HEK293 (cell line): ENCODE measurements at regions not wholly inside any gene's neighbourhood (a gene's known extent, or its start where the extent isn't known, plus 50 kb on each side); places are given as distances from the start of the nearest gene placed in this dataset.

ENCODE experiments used
- CTCF ChIA-PET: fragments of 350-600 bp; formaldehyde crosslinking; extraction: SDS; loops from one replicate; lab custom pipeline; 2021; ENCODE audit warnings: antibody characterized with exemption; lab: Yijun Ruan, JAX
- POLR2A ChIA-PET: fragments of 300-600 bp; formaldehyde crosslinking; extraction: SDS; loops from one replicate; lab custom pipeline; 2020; ENCODE audit warnings: antibody characterized with exemption, inconsistent platforms; lab: Yijun Ruan, JAX
- H3K27ac ChIP-seq: fragments of 200-500 bp; sonication (Bioruptor generic); 2 replicates; pipeline ENCODE4 v1.5.1; 2014; ENCODE audit warnings: low read depth, low read length, control low read depth, inconsistent platforms; ENCODE audit errors: extremely low read depth
- H3K36me3 ChIP-seq, 2 experiments: fragments of 200-500 bp in 1 of 2; sonication (Bioruptor generic) in 1 of 2; 1 replicate in 1 of 2; 2 replicates in 1 of 2; pipeline ENCODE4 v1.5.1; 2014 to 2017; ENCODE audit warnings: inconsistent platforms in 2 of 2, low read length in 2 of 2; ENCODE audit not compliant: control insufficient read depth in 2 of 2, insufficient read depth in 1 of 2
- H3K4me1 ChIP-seq: fragments of 200-500 bp; sonication (Bioruptor generic); 2 replicates; pipeline ENCODE4 v1.5.1; 2014; ENCODE audit warnings: mild to moderate bottlenecking, low read length, inconsistent platforms; ENCODE audit not compliant: control insufficient read depth, insufficient read depth
- H3K4me3 ChIP-seq: 2 replicates; pipeline ENCODE4 v1.5.1; 2011; ENCODE audit warnings: low read depth, mild to moderate bottlenecking, control low read depth, low read length, moderate library complexity
- H3K9me3 ChIP-seq: fragments of 200-500 bp; sonication (Bioruptor generic); 2 replicates; pipeline ENCODE4 v1.5.1; 2014; ENCODE audit warnings: low read depth, low read length, inconsistent platforms; ENCODE audit not compliant: control insufficient read depth, insufficient read depth
- AEBP2 ChIP-seq: fragments of 450-650 bp; formaldehyde crosslinking; IDR thresholded peaks from 2 replicates; pipeline ENCODE4 v1.5.1; 2016; ENCODE audit warnings: missing biosample characterization, missing genetic modification characterization, borderline replicate concordance
- MEIS1 ChIP-seq: sonication (generic); formaldehyde crosslinking; IDR thresholded peaks from 2 replicates; pipeline ENCODE4 v1.8.1; 2022; ENCODE audit warnings: missing genetic modification reagents, mild to moderate bottlenecking, borderline replicate concordance
- SCRT1 ChIP-seq: fragments of 450-650 bp; formaldehyde crosslinking; IDR thresholded peaks from 2 replicates; pipeline ENCODE4 v1.5.1; 2016; ENCODE audit warnings: missing biosample characterization, missing genetic modification characterization, borderline replicate concordance
- SCRT2 ChIP-seq: fragments of 450-650 bp; formaldehyde crosslinking; IDR thresholded peaks from 2 replicates; pipeline ENCODE4 v1.5.1; 2016; ENCODE audit warnings: missing biosample characterization, missing genetic modification characterization
- SP3 ChIP-seq: fragments of 450-650 bp; formaldehyde crosslinking; IDR thresholded peaks from 2 replicates; pipeline ENCODE4 v1.5.1; 2016; ENCODE audit warnings: missing biosample characterization, missing genetic modification characterization
- WT1 ChIP-seq: fragments of 450-650 bp; formaldehyde crosslinking; IDR thresholded peaks from 2 replicates; pipeline ENCODE4 v1.5.1; 2016; ENCODE audit warnings: missing biosample characterization, missing genetic modification characterization
- ZBTB21 ChIP-seq: fragments of 450-650 bp; formaldehyde crosslinking; IDR thresholded peaks from 2 replicates; pipeline ENCODE4 v1.5.1; 2017; ENCODE audit warnings: missing biosample characterization, missing genetic modification characterization
- ZNF280C ChIP-seq: fragments of 450-650 bp; formaldehyde crosslinking; IDR thresholded peaks from 2 replicates; pipeline ENCODE4 v1.5.1; 2016; ENCODE audit warnings: missing biosample characterization, missing genetic modification characterization
- ZNF639 ChIP-seq: fragments of 450-650 bp; formaldehyde crosslinking; IDR thresholded peaks from 2 replicates; pipeline ENCODE4 v1.5.1; 2016; ENCODE audit warnings: missing biosample characterization, missing genetic modification characterization
- ZNF707 ChIP-seq: fragments of 450-650 bp; formaldehyde crosslinking; IDR thresholded peaks from 2 replicates; pipeline ENCODE4 v1.5.1; 2016; ENCODE audit warnings: missing biosample characterization, missing genetic modification characterization
- ZNF792 ChIP-seq: fragments of 450-650 bp; formaldehyde crosslinking; IDR thresholded peaks from 2 replicates; pipeline ENCODE4 v1.5.1; 2016; ENCODE audit warnings: missing biosample characterization, missing genetic modification characterization

- Histone ChIP-seq H3K27ac (no peak overlapping the region), H3K36me3 (no peaks in the 10 kb centered on the region), H3K9me3 (no peaks in the 10 kb centered on the region), H3K4me1 (0 out of 2 replicates have a peak, but pooled peaks cover 2% of the 10 kb centered on the region), H3K4me3 (no peak overlapping the region)
- ChIA-PET POLR2A (no interaction called here), CTCF (interaction anchor here (0.6 to 2.1 kb wide), 5 partner anchors 10 to 617 kb away, joined by 3 to 7 read pairs (median 4); no protein-coding TSS in a partner anchor)
- TF ChIP-seq MEIS1 (CRISPR knock-in tag): no peak
- TF ChIP-seq AEBP2 (tag by site-specific recombination): no peak
- TF ChIP-seq ZNF707 (tag by site-specific recombination): no peak
- no peak for TF ChIP-seq ZNF639 (tag by site-specific recombination)
- no peak for TF ChIP-seq ZBTB21 (tag by site-specific recombination)
- no peak for TF ChIP-seq WT1 (tag by site-specific recombination)
- no peak for TF ChIP-seq SP3 (tag by site-specific recombination)
These were observed 73.1 kb downstream of the ZIC5 start for GRCh38 chr13:99898421-99898820.

DNA sequence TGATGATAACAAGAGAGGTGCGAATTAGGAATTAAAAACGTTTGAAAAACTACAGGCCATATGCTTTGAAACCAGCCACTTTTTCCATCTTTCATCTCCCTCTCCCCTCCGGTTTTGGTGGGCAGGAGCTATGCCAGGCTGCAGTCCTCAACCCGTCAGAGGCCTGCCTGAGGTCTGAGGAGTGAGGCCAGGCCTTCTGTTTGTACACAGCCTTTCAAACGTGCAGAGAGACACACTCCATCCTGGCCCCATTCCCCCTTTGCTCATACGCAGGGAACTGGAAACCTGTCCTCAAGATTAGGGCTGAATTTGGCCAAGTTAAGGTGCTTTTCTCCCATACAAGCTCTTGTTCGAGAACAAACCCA lies 74.5 kb downstream of the ZIC5 start:
- Histone ChIP-seq H3K9me3 (no peaks in the 10 kb centered on the region), H3K36me3 (no peaks in the 10 kb centered on the region), H3K27ac (no peak overlapping the region), H3K4me1 (no peaks in the 10 kb centered on the region), H3K4me3 (no peak overlapping the region)
- CTCF ChIA-PET: no interaction called here
- POLR2A ChIA-PET: no interaction called here
- TF ChIP-seq SCRT2 (0 out of 2 replicates have a peak, but pooled peaks have one; percentile 5), ZNF280C (no peak)

- no peaks in the 10 kb centered on the region for H3K36me3 ChIP-seq
- no peak overlapping the region for H3K4me3 ChIP-seq
- no peaks in the 10 kb centered on the region for H3K4me1 ChIP-seq
- CTCF ChIA-PET: no interaction called here
- H3K9me3 ChIP-seq: no peaks in the 10 kb centered on the region
- POLR2A ChIA-PET: no interaction called here
- peak; percentile 90 for TF ChIP-seq SCRT2
- TF ChIP-seq SCRT1 (tag by site-specific recombination): peak; percentile 71; the same call in 1 of the 2 replicates
- TF ChIP-seq ZNF792 (tag by site-specific recombination): no peak
- H3K27ac ChIP-seq: no peak overlapping the region
These were observed 75.0 kb downstream of the ZIC5 start for GRCh38 chr13:99896369-99897075.
